ENCODE measurements at regions not wholly inside any gene's neighbourhood (a gene's known extent, or its start where the extent isn't known, plus 50 kb on each side); places are given as distances from the start of the nearest gene placed in this dataset.

GRCh38 chr10:35765996-35766395, 123.9 kb upstream of the FZD8 start:
- no peak for TF ChIP-seq POLR2A (IDR thresholded peaks at IDR 0.05; ENCODE audit: extremely low read depth, insufficient read length)
- TF ChIP-seq, protein P1, sequence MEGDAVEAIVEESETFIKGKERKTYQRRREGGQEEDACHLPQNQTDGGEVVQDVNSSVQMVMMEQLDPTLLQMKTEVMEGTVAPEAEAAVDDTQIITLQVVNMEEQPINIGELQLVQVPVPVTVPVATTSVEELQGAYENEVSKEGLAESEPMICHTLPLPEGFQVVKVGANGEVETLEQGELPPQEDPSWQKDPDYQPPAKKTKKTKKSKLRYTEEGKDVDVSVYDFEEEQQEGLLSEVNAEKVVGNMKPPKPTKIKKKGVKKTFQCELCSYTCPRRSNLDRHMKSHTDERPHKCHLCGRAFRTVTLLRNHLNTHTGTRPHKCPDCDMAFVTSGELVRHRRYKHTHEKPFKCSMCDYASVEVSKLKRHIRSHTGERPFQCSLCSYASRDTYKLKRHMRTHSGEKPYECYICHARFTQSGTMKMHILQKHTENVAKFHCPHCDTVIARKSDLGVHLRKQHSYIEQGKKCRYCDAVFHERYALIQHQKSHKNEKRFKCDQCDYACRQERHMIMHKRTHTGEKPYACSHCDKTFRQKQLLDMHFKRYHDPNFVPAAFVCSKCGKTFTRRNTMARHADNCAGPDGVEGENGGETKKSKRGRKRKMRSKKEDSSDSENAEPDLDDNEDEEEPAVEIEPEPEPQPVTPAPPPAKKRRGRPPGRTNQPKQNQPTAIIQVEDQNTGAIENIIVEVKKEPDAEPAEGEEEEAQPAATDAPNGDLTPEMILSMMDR (IDR thresholded peaks at IDR 0.05; ENCODE audit: low read depth, low read length), result no peak
- no peak for TF ChIP-seq MYC (IDR thresholded peaks at IDR 0.05; ENCODE audit: low read depth, low read length)
- TF ChIP-seq, protein P2, sequence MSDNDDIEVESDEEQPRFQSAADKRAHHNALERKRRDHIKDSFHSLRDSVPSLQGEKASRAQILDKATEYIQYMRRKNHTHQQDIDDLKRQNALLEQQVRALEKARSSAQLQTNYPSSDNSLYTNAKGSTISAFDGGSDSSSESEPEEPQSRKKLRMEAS (IDR thresholded peaks at IDR 0.05; ENCODE audit: low read depth, low read length), result no peak
